GM23338 (cell line): ENCODE measurements at regions not wholly inside any gene's neighbourhood (a gene's known extent, or its start where the extent isn't known, plus 50 kb on each side); places are given as distances from the start of the nearest gene placed in this dataset.

Experiments used
- CREB1 ChIP-seq: fragments of 250-450 bp; sonication (Bioruptor Pico); IDR thresholded peaks from 2 replicates; pipeline ENCODE4 v1.5.0; 2020; ENCODE audit warnings: low read depth, mild to moderate bottlenecking, moderate library complexity
- CTCF ChIP-seq, 2 experiments: fragments of 200-600 bp in 1 of 2; sonication (generic) in 1 of 2; conservative IDR thresholded peaks; 2 replicates each; pipeline versions ENCODE4 v1.5.1 to v1.6.1; 2016 to 2017; ENCODE audit warnings: antibody characterized with exemption in 2 of 2, low read depth in 2 of 2, mild to moderate bottlenecking in 2 of 2, moderate library complexity in 1 of 2

GRCh38 chr21:35663856-35664606 lies 396.3 kb downstream of the SETD4 start:
- TF ChIP-seq CREB1 (CRISPR knock-in tag) = no peak
- no peak for TF ChIP-seq CTCF (conservative IDR thresholded peaks at IDR 0.05; ENCODE audit: low read depth in 2 of 2)
